GM12878 (cell line): ENCODE measurements at regions not wholly inside any gene's neighbourhood (a gene's known extent, or its start where the extent isn't known, plus 50 kb on each side); places are given as distances from the start of the nearest gene placed in this dataset.
A peak's percentile ranks its signal among the peaks of the same experiment; 100 is the strongest.

Source experiments
- BMI1 ChIP-seq: fragments of 450-650 bp; IDR thresholded peaks from 2 replicates; pipeline ENCODE4 v1.6.1; 2016; ENCODE audit warnings: mild to moderate bottlenecking, moderate library complexity, borderline replicate concordance
- CHD4 ChIP-seq: fragments of 200-600 bp; sonication (generic); IDR thresholded peaks from 2 replicates; pipeline ENCODE4 v1.6.1; 2016; ENCODE audit warnings: mild to moderate bottlenecking
- EED ChIP-seq: sonication (generic); IDR thresholded peaks from 2 replicates; pipeline ENCODE4 v1.6.1; 2016; ENCODE audit warnings: antibody characterized with exemption, low read depth
- GATAD2B ChIP-seq: fragments of 450-650 bp; conservative IDR thresholded peaks from 2 replicates; pipeline ENCODE4 v1.6.1; 2017; ENCODE audit warnings: low read depth, mild to moderate bottlenecking, moderate library complexity
- HDAC2 ChIP-seq: fragments of 200-600 bp; sonication (generic); IDR thresholded peaks from 2 replicates; pipeline ENCODE4 v1.6.1; 2017
- JUND ChIP-seq: IDR thresholded peaks from 2 replicates; pipeline ENCODE4 v1.6.1; 2012; ENCODE audit warnings: low read depth, mild to moderate bottlenecking, low read length, improper control_type of control experiment, moderate library complexity
- NFXL1 ChIP-seq: fragments of 450-650 bp; IDR thresholded peaks from 2 replicates; pipeline ENCODE4 v1.6.1; 2017; ENCODE audit warnings: antibody characterized with exemption, mild to moderate bottlenecking, borderline replicate concordance
- NFYA ChIP-seq: IDR thresholded peaks from 2 replicates; pipeline ENCODE4 v1.6.1; 2011; ENCODE audit warnings: low read depth, mild to moderate bottlenecking, low read length, improper control_type of control experiment, borderline replicate concordance
- PAX8 ChIP-seq: fragments of 450-650 bp; IDR thresholded peaks from 2 replicates; pipeline ENCODE4 v1.6.1; 2017; ENCODE audit warnings: mild to moderate bottlenecking, moderate library complexity
- POLR2AphosphoS2 ChIP-seq: IDR thresholded peaks from 2 replicates; pipeline ENCODE4 v1.6.1; 2011; ENCODE audit warnings: low read depth, mild to moderate bottlenecking, low read length, improper control_type of control experiment, moderate library complexity
- RAD21 ChIP-seq: IDR thresholded peaks from 2 replicates; pipeline ENCODE4 v1.6.1; 2011; ENCODE audit warnings: mild to moderate bottlenecking, low read depth, low read length, moderate library complexity; ENCODE audit not compliant: insufficient read depth
- RB1 ChIP-seq: fragments of 450-650 bp; formaldehyde crosslinking; IDR thresholded peaks from 2 replicates; pipeline ENCODE4 v1.6.1; 2017; ENCODE audit warnings: mild to moderate bottlenecking, borderline replicate concordance
- SMAD5 ChIP-seq: IDR thresholded peaks from 2 replicates; pipeline ENCODE4 v1.6.1; 2016; ENCODE audit warnings: antibody characterized with exemption, low read depth
- SREBF1 ChIP-seq: IDR thresholded peaks from 2 replicates; pipeline ENCODE4 v1.6.1; 2012; ENCODE audit warnings: mild to moderate bottlenecking, low read length
- TBL1XR1 ChIP-seq: IDR thresholded peaks from 2 replicates; pipeline ENCODE4 v1.6.1; 2012; ENCODE audit warnings: low read depth, low read length, improper control_type of control experiment
- WRNIP1 ChIP-seq: IDR thresholded peaks from 2 replicates; pipeline ENCODE4 v1.6.1; 2011; ENCODE audit warnings: low read depth, low read length, improper control_type of control experiment, borderline replicate concordance
- ZNF217 ChIP-seq: fragments of 450-650 bp; IDR thresholded peaks from 2 replicates; pipeline ENCODE4 v1.6.1; 2017; ENCODE audit warnings: antibody characterized with exemption, mild to moderate bottlenecking
- TF ChIP-seq, protein P1 (sequence below): fragments of 450-650 bp; formaldehyde crosslinking; IDR thresholded peaks from 2 replicates; pipeline ENCODE4 v1.4.0; 2022; ENCODE audit warnings: mild to moderate bottlenecking, moderate library complexity
- TF ChIP-seq, protein P2 (sequence below): fragments of 450-650 bp; IDR thresholded peaks from 2 replicates; pipeline ENCODE4 v1.6.1; 2016; ENCODE audit warnings: mild to moderate bottlenecking, moderate library complexity, borderline replicate concordance

DNA sequence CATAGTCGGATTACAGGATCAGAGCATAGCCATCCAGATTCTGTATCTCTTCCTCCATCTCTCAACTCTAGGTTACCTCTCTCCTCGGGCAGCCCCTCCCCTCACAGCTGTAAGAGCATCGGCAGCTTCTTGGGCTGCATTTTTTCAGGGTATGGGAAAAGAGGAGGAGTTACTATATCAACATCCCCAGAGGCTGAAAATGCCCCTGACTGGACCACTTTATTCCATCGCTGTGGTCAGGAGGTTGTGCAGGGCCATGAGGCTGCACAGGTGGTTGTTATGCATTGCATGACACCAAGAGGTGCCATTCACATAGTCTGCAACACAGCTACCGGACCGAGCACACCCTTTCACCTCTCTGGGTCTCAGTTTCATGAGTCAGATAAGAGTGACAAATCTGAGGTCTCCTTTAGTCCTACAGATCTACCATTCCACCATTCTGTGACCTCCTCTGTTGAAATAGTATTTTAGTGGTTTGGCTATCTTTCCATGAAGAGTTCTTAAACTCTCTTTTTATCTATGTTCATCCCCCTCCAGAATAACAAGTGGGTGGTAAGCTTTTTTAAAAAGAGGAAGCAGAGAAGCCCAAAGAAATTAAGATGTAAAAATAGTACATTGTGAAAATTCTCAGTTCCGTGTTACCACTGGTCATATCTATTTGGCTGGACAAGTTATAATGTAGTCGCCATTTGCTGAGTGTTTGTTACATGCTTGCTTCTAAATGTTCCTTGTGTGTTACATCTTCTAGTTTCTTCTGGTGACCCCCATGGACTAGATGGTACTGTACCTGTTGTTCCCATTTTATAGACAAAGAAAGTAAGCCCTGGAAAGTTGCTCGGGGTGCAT is 56.6 kb upstream of the SLC1A4 start (continued):
- TF ChIP-seq, protein P1, sequence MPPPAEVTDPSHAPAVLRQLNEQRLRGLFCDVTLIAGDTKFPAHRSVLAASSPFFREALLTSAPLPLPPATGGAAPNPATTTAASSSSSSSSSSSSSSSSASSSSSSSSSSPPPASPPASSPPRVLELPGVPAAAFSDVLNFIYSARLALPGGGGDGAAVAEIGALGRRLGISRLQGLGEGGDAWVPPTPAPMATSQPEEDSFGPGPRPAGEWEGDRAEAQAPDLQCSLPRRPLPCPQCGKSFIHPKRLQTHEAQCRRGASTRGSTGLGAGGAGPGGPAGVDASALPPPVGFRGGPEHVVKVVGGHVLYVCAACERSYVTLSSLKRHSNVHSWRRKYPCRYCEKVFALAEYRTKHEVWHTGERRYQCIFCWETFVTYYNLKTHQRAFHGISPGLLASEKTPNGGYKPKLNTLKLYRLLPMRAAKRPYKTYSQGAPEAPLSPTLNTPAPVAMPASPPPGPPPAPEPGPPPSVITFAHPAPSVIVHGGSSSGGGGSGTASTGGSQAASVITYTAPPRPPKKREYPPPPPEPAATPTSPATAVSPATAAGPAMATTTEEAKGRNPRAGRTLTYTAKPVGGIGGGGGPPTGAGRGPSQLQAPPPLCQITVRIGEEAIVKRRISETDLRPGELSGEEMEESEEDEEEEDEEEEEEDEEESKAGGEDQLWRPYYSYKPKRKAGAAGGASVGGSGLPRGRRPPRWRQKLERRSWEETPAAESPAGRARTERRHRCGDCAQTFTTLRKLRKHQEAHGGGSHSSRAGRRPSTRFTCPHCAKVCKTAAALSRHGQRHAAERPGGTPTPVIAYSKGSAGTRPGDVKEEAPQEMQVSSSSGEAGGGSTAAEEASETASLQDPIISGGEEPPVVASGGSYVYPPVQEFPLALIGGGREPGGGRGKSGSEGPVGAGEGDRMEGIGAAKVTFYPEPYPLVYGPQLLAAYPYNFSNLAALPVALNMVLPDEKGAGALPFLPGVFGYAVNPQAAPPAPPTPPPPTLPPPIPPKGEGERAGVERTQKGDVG (CRISPR knock-in tag): 0 out of 2 replicates have a peak, but pooled peaks have one; percentile 40
- TF ChIP-seq BMI1 (peak; percentile 39; the same call in 1 of the 2 replicates), RAD21 (0 out of 2 replicates have a peak, but pooled peaks have one; percentile 1), GATAD2B (peak; percentile 96), SREBF1 (no peak), TBL1XR1 (peak; percentile 90), RB1 (peak; percentile 79; the same call in 1 of the 2 replicates), HDAC2 (peak; percentile 85), SMAD5 (peak; percentile 85), EED (peak; percentile 87), CHD4 (no peak), PAX8 (peak; percentile 58; the same call in 1 of the 2 replicates), POLR2AphosphoS2 (peak; percentile 74; the same call in 1 of the 2 replicates), NFYA (no peak), NFXL1 (no peak), JUND (peak; percentile 50; the same call in 1 of the 2 replicates), WRNIP1 (0 out of 2 replicates have a peak, but pooled peaks have one; percentile 63), ZNF217 (peak; percentile 85)
- TF ChIP-seq, protein P2, sequence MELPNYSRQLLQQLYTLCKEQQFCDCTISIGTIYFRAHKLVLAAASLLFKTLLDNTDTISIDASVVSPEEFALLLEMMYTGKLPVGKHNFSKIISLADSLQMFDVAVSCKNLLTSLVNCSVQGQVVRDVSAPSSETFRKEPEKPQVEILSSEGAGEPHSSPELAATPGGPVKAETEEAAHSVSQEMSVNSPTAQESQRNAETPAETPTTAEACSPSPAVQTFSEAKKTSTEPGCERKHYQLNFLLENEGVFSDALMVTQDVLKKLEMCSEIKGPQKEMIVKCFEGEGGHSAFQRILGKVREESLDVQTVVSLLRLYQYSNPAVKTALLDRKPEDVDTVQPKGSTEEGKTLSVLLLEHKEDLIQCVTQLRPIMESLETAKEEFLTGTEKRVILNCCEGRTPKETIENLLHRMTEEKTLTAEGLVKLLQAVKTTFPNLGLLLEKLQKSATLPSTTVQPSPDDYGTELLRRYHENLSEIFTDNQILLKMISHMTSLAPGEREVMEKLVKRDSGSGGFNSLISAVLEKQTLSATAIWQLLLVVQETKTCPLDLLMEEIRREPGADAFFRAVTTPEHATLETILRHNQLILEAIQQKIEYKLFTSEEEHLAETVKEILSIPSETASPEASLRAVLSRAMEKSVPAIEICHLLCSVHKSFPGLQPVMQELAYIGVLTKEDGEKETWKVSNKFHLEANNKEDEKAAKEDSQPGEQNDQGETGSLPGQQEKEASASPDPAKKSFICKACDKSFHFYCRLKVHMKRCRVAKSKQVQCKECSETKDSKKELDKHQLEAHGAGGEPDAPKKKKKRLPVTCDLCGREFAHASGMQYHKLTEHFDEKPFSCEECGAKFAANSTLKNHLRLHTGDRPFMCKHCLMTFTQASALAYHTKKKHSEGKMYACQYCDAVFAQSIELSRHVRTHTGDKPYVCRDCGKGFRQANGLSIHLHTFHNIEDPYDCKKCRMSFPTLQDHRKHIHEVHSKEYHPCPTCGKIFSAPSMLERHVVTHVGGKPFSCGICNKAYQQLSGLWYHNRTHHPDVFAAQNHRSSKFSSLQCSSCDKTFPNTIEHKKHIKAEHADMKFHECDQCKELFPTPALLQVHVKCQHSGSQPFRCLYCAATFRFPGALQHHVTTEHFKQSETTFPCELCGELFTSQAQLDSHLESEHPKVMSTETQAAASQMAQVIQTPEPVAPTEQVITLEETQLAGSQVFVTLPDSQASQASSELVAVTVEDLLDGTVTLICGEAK: no peak
